ENCODE measurements at regions not wholly inside any gene's neighbourhood (a gene's known extent, or its start where the extent isn't known, plus 50 kb on each side); places are given as distances from the start of the nearest gene placed in this dataset.

- H3K9me2 ChIP-seq (ENCODE audit: insufficient read depth) = no peaks in the 10 kb centered on the region
- ChIA-PET CTCF (no interaction called here), POLR2A (ENCODE audit: unreplicated experiment) (no interaction called here)
- H3K27ac ChIP-seq = no peak overlapping the region
- H3K4me2 ChIP-seq = no peak overlapping the region
- H3F3A ChIP-seq (ENCODE audit: insufficient read depth, low read depth) = no peaks in the 10 kb centered on the region
- no peak overlapping the region for H2AFZ ChIP-seq
- no peaks in the 10 kb centered on the region for H3K79me2 ChIP-seq (ENCODE audit: low read depth)
- no peak for DNase-seq
- intact Hi-C loops (cut with micrococcal nuclease; ENCODE audit: unreplicated experiment) = no loop called here
- H3K9me3 ChIP-seq (ENCODE audit: insufficient read depth, low read depth) = peaks cover 12% of the 10 kb centered on the region
- H3K4me1 ChIP-seq (replicated peaks; ENCODE audit: insufficient read depth) = no peaks in the 10 kb centered on the region
- TF ChIP-seq CTCF (conservative IDR thresholded peaks at IDR 0.05) (no peak), EZH2 (IDR thresholded peaks at IDR 0.05; ENCODE audit: low read depth) (no peak)
- H4K20me1 ChIP-seq (ENCODE audit: insufficient read depth) = no peaks in the 10 kb centered on the region
- no peak overlapping the region for H3K4me3 ChIP-seq
- no peaks in the 10 kb centered on the region for H3K36me3 ChIP-seq (ENCODE audit: low read depth)
- BruUV-seq (replicated peaks) = no TSS peak
- H3K27me3 ChIP-seq (ENCODE audit: insufficient read depth, low read depth) = peaks cover 4% of the 10 kb centered on the region; the same call in 1 of the 2 replicates
Measured at GRCh38 chr17:55598495-55598894, 87.2 kb upstream of the SMIM36 start.

- no peak for TF ChIP-seq EZH2 (IDR thresholded peaks at IDR 0.05; ENCODE audit: low read depth)
- no peak for TF ChIP-seq CTCF (conservative IDR thresholded peaks at IDR 0.05)
- ChIA-PET CTCF (no interaction called here), POLR2A (ENCODE audit: unreplicated experiment) (no interaction called here)
- no peaks in the 10 kb centered on the region for H4K20me1 ChIP-seq (ENCODE audit: insufficient read depth)
- H3K9me3 ChIP-seq (ENCODE audit: insufficient read depth, low read depth) = no peaks in the 10 kb centered on the region; the same call in 1 of the 2 replicates
- H3K36me3 ChIP-seq (ENCODE audit: low read depth) = no peaks in the 10 kb centered on the region
- H3K9me2 ChIP-seq (ENCODE audit: insufficient read depth) = no peaks in the 10 kb centered on the region
- peaks cover 22% of the 10 kb centered on the region for H3K4me1 ChIP-seq (replicated peaks; ENCODE audit: insufficient read depth)
- no peaks in the 10 kb centered on the region for H3K79me2 ChIP-seq (ENCODE audit: low read depth)
- no TSS peak for BruUV-seq (replicated peaks)
- intact Hi-C loops (cut with micrococcal nuclease; ENCODE audit: unreplicated experiment) = no loop called here
- H3K4me3 ChIP-seq = no peak overlapping the region
- H3K27ac ChIP-seq = no peak overlapping the region
- peak in 1 of 2 experiments; percentile 52 for DNase-seq
- H3K4me2 ChIP-seq = no peak overlapping the region
- peak overlapping the region; percentile 58; the same call in 1 of the 2 replicates for H2AFZ ChIP-seq
- H3F3A ChIP-seq (ENCODE audit: insufficient read depth, low read depth) = peaks cover 13% of the 10 kb centered on the region
- no peaks in the 10 kb centered on the region for H3K27me3 ChIP-seq (ENCODE audit: insufficient read depth, low read depth)
Measured at GRCh38 chr17:55588446-55589242, 77.4 kb upstream of the SMIM36 start.

GRCh38 chr17:55587608-55588139, 76.4 kb upstream of the SMIM36 start:
- no peaks in the 10 kb centered on the region for H3K9me2 ChIP-seq (ENCODE audit: insufficient read depth)
- H3F3A ChIP-seq (ENCODE audit: insufficient read depth, low read depth) = peaks cover 13% of the 10 kb centered on the region
- H3K27me3 ChIP-seq (ENCODE audit: insufficient read depth, low read depth) = no peaks in the 10 kb centered on the region
- no peaks in the 10 kb centered on the region; the same call in 1 of the 2 replicates for H3K9me3 ChIP-seq (ENCODE audit: insufficient read depth, low read depth)
- no peaks in the 10 kb centered on the region for H4K20me1 ChIP-seq (ENCODE audit: insufficient read depth)
- BruUV-seq (replicated peaks) = no TSS peak
- no peak overlapping the region for H3K27ac ChIP-seq
- no peaks in the 10 kb centered on the region for H3K79me2 ChIP-seq (ENCODE audit: low read depth)
- intact Hi-C loops (cut with micrococcal nuclease; ENCODE audit: unreplicated experiment) = no loop called here
- POLR2A ChIA-PET (ENCODE audit: unreplicated experiment) = no interaction called here
- H3K4me3 ChIP-seq = no peak overlapping the region
- H2AFZ ChIP-seq = no peak overlapping the region; the same call in 1 of the 2 replicates
- CTCF ChIA-PET = no interaction called here
- no peaks in the 10 kb centered on the region for H3K36me3 ChIP-seq (ENCODE audit: low read depth)
- peaks cover 26% of the 10 kb centered on the region for H3K4me1 ChIP-seq (replicated peaks; ENCODE audit: insufficient read depth)
- DNase-seq = no peak
- TF ChIP-seq EZH2 (IDR thresholded peaks at IDR 0.05; ENCODE audit: low read depth) = no peak
- no peak for TF ChIP-seq CTCF (conservative IDR thresholded peaks at IDR 0.05)
- H3K4me2 ChIP-seq = no peak overlapping the region
